IMR-90 (cell line): ENCODE measurements at regions not wholly inside any gene's neighbourhood (a gene's known extent, or its start where the extent isn't known, plus 50 kb on each side); places are given as distances from the start of the nearest gene placed in this dataset.
A peak's percentile ranks its signal among the peaks of the same experiment; 100 is the strongest.

Experiments used
- ATAC-seq: fragments of 200-7000 bp; cut with Tn5 transposase; 2 replicates; pipeline ENCODE4 v1.9.1; 2020; ENCODE audit warnings: low read depth, mild to moderate bottlenecking, moderate library complexity
- BruUV-seq: library from RNA; stranded (reverse); fragments of 400-500 nt; replicated peaks from 2 replicates; lab custom pipeline; 2021; lab: Mats Ljungman, UMichigan
- CTCF ChIA-PET: fragments of 300-600 bp; formaldehyde crosslinking; extraction: SDS; loops from one replicate; lab custom pipeline; 2021; ENCODE audit warnings: antibody characterized with exemption; lab: Yijun Ruan, JAX
- POLR2A ChIA-PET: fragments of 300-600 bp; sonication (Branson Sonifier 250); formaldehyde crosslinking; loops from one replicate; lab custom pipeline; 2022; ENCODE audit warnings: antibody characterized with exemption; ENCODE audit not compliant: unreplicated experiment; lab: Charles Lee
- DNase-seq: peaks from one replicate; pipeline ENCODE4 v3.0.0; 2013
- H2AFZ ChIP-seq: replicated peaks from 2 replicates; pipeline ENCODE3; 2013; ENCODE audit warnings: low read length, mild to moderate bottlenecking; ENCODE audit not compliant: poor library complexity
- H2AK5ac ChIP-seq: 2 replicates; pipeline ENCODE4 v1.6.1; 2013; ENCODE audit warnings: low read depth, low read length, inconsistent platforms
- H2AK9ac ChIP-seq: replicated peaks from 2 replicates; pipeline ENCODE3; 2013; ENCODE audit warnings: mild to moderate bottlenecking, low read depth, low read length, moderate library complexity; ENCODE audit not compliant: poor library complexity
- H2BK120ac ChIP-seq: 2 replicates; pipeline ENCODE4 v1.6.1; 2013; ENCODE audit warnings: low read depth, low read length, inconsistent platforms
- H2BK15ac ChIP-seq: 3 replicates; pipeline ENCODE4 v1.6.1; 2013; ENCODE audit warnings: low read depth, low read length, inconsistent platforms
- H2BK20ac ChIP-seq: 2 replicates; pipeline ENCODE4 v1.6.1; 2013; ENCODE audit warnings: low read depth, mild to moderate bottlenecking, inconsistent platforms, low read length, moderate library complexity
- H2BK5ac ChIP-seq: 2 replicates; pipeline ENCODE4 v1.6.1; 2013; ENCODE audit warnings: mild to moderate bottlenecking, low read depth, low read length, inconsistent platforms; ENCODE audit not compliant: poor library complexity, severe bottlenecking
- H3K14ac ChIP-seq: replicated peaks from 2 replicates; pipeline ENCODE4 v1.6.1; 2013; ENCODE audit warnings: low read depth, low read length, inconsistent platforms
- H3K18ac ChIP-seq: 2 replicates; pipeline ENCODE4 v1.6.1; 2013; ENCODE audit warnings: low read depth, low read length, control low read depth
- H3K23ac ChIP-seq: 2 replicates; pipeline ENCODE4 v1.6.1; 2013; ENCODE audit warnings: low read depth, low read length, inconsistent platforms
- H3K27ac ChIP-seq: 2 replicates; pipeline ENCODE4 v1.5.1; 2013; ENCODE audit warnings: mild to moderate bottlenecking, control low read depth, low read length; ENCODE audit not compliant: insufficient read depth
- H3K27me3 ChIP-seq: 2 replicates; pipeline ENCODE4 v1.6.1; 2013; ENCODE audit warnings: low read length; ENCODE audit not compliant: control insufficient read depth, insufficient read depth
- H3K36me3 ChIP-seq: 2 replicates; pipeline ENCODE4 v1.6.1; 2013; ENCODE audit warnings: low read length, mixed read lengths; ENCODE audit not compliant: control insufficient read depth, insufficient read depth
- H3K4ac ChIP-seq: 2 replicates; pipeline ENCODE4 v1.6.1; 2013; ENCODE audit warnings: low read depth, low read length, inconsistent platforms
- H3K4me1 ChIP-seq: 2 replicates; pipeline ENCODE4 v1.6.1; 2013; ENCODE audit warnings: low read length, mixed read lengths; ENCODE audit not compliant: control insufficient read depth, insufficient read depth
- H3K4me2 ChIP-seq: 2 replicates; pipeline ENCODE4 v1.6.1; 2013; ENCODE audit warnings: low read depth, mild to moderate bottlenecking, control low read depth, low read length, moderate library complexity
- H3K4me3 ChIP-seq: 2 replicates; pipeline ENCODE4 v1.5.1; 2013; ENCODE audit warnings: low read depth, mild to moderate bottlenecking, control low read depth, low read length, moderate library complexity; ENCODE audit not compliant: insufficient read depth
- H3K56ac ChIP-seq: 2 replicates; pipeline ENCODE4 v1.6.1; 2013; ENCODE audit warnings: low read length, inconsistent platforms; ENCODE audit not compliant: insufficient read depth; ENCODE audit errors: extremely low read depth
- H3K79me1 ChIP-seq, 2 experiments: 2 replicates each; pipeline ENCODE4 v1.6.1; 2013; ENCODE audit warnings: low read length in 2 of 2, inconsistent platforms in 1 of 2, low read depth in 1 of 2
- H3K9ac ChIP-seq: 2 replicates; pipeline ENCODE4 v1.6.1; 2013; ENCODE audit warnings: low read depth, low read length, control low read depth
- H3K9me1 ChIP-seq: 2 replicates; pipeline ENCODE4 v1.6.1; 2013; ENCODE audit warnings: low read length, inconsistent platforms; ENCODE audit not compliant: insufficient read depth
- H3K9me3 ChIP-seq: 2 replicates; pipeline ENCODE4 v1.6.1; 2013; ENCODE audit warnings: low read length; ENCODE audit not compliant: control insufficient read depth, insufficient read depth
- H4K20me1 ChIP-seq: 2 replicates; pipeline ENCODE4 v1.6.1; 2013; ENCODE audit warnings: low read length, inconsistent platforms; ENCODE audit not compliant: insufficient read depth
- H4K5ac ChIP-seq: 2 replicates; pipeline ENCODE4 v1.6.1; 2013; ENCODE audit warnings: mild to moderate bottlenecking, low read depth, low read length, control low read depth
- H4K8ac ChIP-seq, 2 experiments: 2 replicates each; pipeline ENCODE4 v1.6.1; 2013; ENCODE audit warnings: low read depth in 2 of 2, low read length in 2 of 2, control low read depth in 1 of 2, inconsistent platforms in 1 of 2
- H4K91ac ChIP-seq: 2 replicates; pipeline ENCODE4 v1.6.1; 2013; ENCODE audit warnings: low read depth, low read length, inconsistent platforms; ENCODE audit not compliant: insufficient read depth
- BHLHE40 ChIP-seq: fragments of 150-350 bp; IDR thresholded peaks from 2 replicates; pipeline ENCODE4 v1.6.1; 2016; ENCODE audit warnings: mild to moderate bottlenecking, low read depth, low read length
- CEBPB ChIP-seq: IDR thresholded peaks from 2 replicates; pipeline ENCODE4 v1.6.1; 2012; ENCODE audit warnings: low read depth, low read length, improper control_type of control experiment
- CHD1 ChIP-seq: IDR thresholded peaks from 2 replicates; pipeline ENCODE4 v1.6.1; 2012; ENCODE audit warnings: low read depth, low read length, improper control_type of control experiment
- CTCF ChIP-seq: conservative IDR thresholded peaks from 2 replicates; pipeline ENCODE4 v1.5.1; 2012; ENCODE audit warnings: mild to moderate bottlenecking, low read depth, low read length, improper control_type of control experiment
- MAFK ChIP-seq: IDR thresholded peaks from 2 replicates; pipeline ENCODE4 v1.6.1; 2012; ENCODE audit warnings: low read depth, low read length, improper control_type of control experiment
- MAZ ChIP-seq: IDR thresholded peaks from 2 replicates; pipeline ENCODE4 v1.6.1; 2012; ENCODE audit warnings: low read depth, mild to moderate bottlenecking, low read length, improper control_type of control experiment, moderate library complexity, borderline replicate concordance
- MXI1 ChIP-seq: IDR thresholded peaks from 2 replicates; pipeline ENCODE4 v1.6.1; 2012; ENCODE audit warnings: low read depth, mild to moderate bottlenecking, low read length, moderate library complexity, borderline replicate concordance
- NFE2L2 ChIP-seq: fragments of 150-350 bp; IDR thresholded peaks from 2 replicates; pipeline ENCODE4 v1.6.1; 2016; ENCODE audit warnings: low read depth, mild to moderate bottlenecking, low read length
- RAD21 ChIP-seq: IDR thresholded peaks from 2 replicates; pipeline ENCODE4 v1.6.1; 2012; ENCODE audit warnings: low read length, improper control_type of control experiment
- RFX5 ChIP-seq: IDR thresholded peaks from 2 replicates; pipeline ENCODE4 v1.8.0; 2012; ENCODE audit warnings: low read depth, mild to moderate bottlenecking, low read length, moderate library complexity
- USF2 ChIP-seq: fragments of 150-350 bp; IDR thresholded peaks from 2 replicates; pipeline ENCODE4 v1.6.1; 2017; ENCODE audit warnings: mild to moderate bottlenecking, antibody characterized with exemption, low read length, low read depth
- WGBS, 2 experiments: methylation state at CpG; one replicate each; pipeline versions ENCODE4 v1.1.5 to v1.1.7; 2013; ENCODE audit warnings: missing lambda C conversion rate in 2 of 2; ENCODE audit not compliant: insufficient read length in 1 of 2; ENCODE audit errors: extremely low coverage in 2 of 2; 5-methylcytosine and 5-hydroxymethylcytosine counted together
- dilution Hi-C: fragments of 300-500 bp; cut with HindIII; formaldehyde crosslinking; loops from one replicate; pipeline ENCODE4 v1.14.3; 2018; ENCODE audit warnings: low sequenced_read_pairs; ENCODE audit not compliant: unreplicated experiment
- in situ Hi-C: fragments of 300-500 bp; cut with MboI; formaldehyde crosslinking; loops from 3 replicates; pipeline ENCODE4 v1.14.3; 2019; ENCODE audit warnings: low sequenced_read_pairs, inconsistent platforms, mixed read lengths
- intact Hi-C: fragments of 100-400 bp; cut with micrococcal nuclease; formaldehyde crosslinking; loops from 2 replicates; pipeline ENCODE4 v1.10.0; 2022

GRCh38 chr6:14804785-14805210 is 441.1 kb upstream of the JARID2 start:
- DNase-seq, result peak; percentile 86
- Histone ChIP-seq H3K23ac (peak overlapping the region; percentile 37; the same call in 1 of the 2 replicates), H2AFZ (peak overlapping the region; percentile 85), H3K4me3 (no peak overlapping the region), H3K56ac (no peak overlapping the region), H3K79me1 (no peaks in the 10 kb centered on the region), H3K18ac (peak overlapping the region; percentile 40), H2BK15ac (peak overlapping the region; percentile 26; the same call in 1 of the 3 replicates), H2BK5ac (peak overlapping the region; percentile 22), H3K9me1 (0 out of 2 replicates have a peak, but pooled peaks cover 6% of the 10 kb centered on the region), H3K4ac (peak overlapping the region; percentile 61), H3K36me3 (no peaks in the 10 kb centered on the region), H3K27me3 (no peaks in the 10 kb centered on the region), H3K9ac (no peak overlapping the region), H3K4me2 (no peak overlapping the region; the same call in 1 of the 2 replicates), H3K14ac (peak overlapping the region; percentile 47), H4K5ac (peak overlapping the region; percentile 31; the same call in 1 of the 2 replicates), H3K27ac (no peak overlapping the region), H2BK20ac (peak overlapping the region; percentile 22), H4K8ac (peak overlapping the region in 1 of 2 experiments; percentile 43; a peak in 1 of 4 replicates), H2AK5ac (peak overlapping the region; percentile 57; the same call in 1 of the 2 replicates), H4K91ac (peak overlapping the region; percentile 41), H4K20me1 (no peaks in the 10 kb centered on the region), H2BK120ac (peak overlapping the region; percentile 66), H3K4me1 (peaks cover 10% of the 10 kb centered on the region), H2AK9ac (peak overlapping the region; percentile 84), H3K9me3 (no peaks in the 10 kb centered on the region)
- WGBS, 2 experiments, result 24% methylated on average over 2 of the region's 10 CpGs; no CpG with 5 or more reads in 1 of the 2 experiments
- POLR2A ChIA-PET, result no interaction called here
- BruUV-seq, result no TSS peak
- intact Hi-C loops, result loop anchor here (10.0 kb wide), 1 partner anchor 440 kb away; the partner anchor contains the start of gene JARID2
- in situ Hi-C loops, result no loop called here
- CTCF ChIA-PET, result no interaction called here
- ATAC-seq, result peak; percentile 82
- TF ChIP-seq BHLHE40 (no peak), MXI1 (peak; percentile 53; the same call in 1 of the 2 replicates), CTCF (no peak), CEBPB (no peak), RFX5 (0 out of 2 replicates have a peak, but pooled peaks have one; percentile 48), NFE2L2 (no peak), CHD1 (no peak), RAD21 (peak; percentile 10; the same call in 1 of the 2 replicates), USF2 (no peak), MAZ (no peak), MAFK (no peak)
- dilution Hi-C loops, result no loop called here
